A673 (cell line): ENCODE measurements at regions not wholly inside any gene's neighbourhood (a gene's known extent, or its start where the extent isn't known, plus 50 kb on each side); places are given as distances from the start of the nearest gene placed in this dataset.

Source experiments
- CTCF ChIP-seq: fragments of 300-800, 200-600 bp; sonication (generic); conservative IDR thresholded peaks from 2 replicates; pipeline ENCODE4 v1.5.1; 2017; ENCODE audit warnings: low read depth, mild to moderate bottlenecking, antibody characterized with exemption, low read length, moderate library complexity, mixed read lengths
- EZH2 ChIP-seq: fragments of 200-600 bp; sonication (generic); IDR thresholded peaks from 2 replicates; pipeline ENCODE4 v1.6.1; 2017; ENCODE audit warnings: borderline replicate concordance, low read depth, mild to moderate bottlenecking, mixed read lengths, antibody characterized with exemption, low read length; ENCODE audit not compliant: poor library complexity, severe bottlenecking

GRCh38 chr1:193819376-193819775 lies 633.0 kb upstream of the B3GALT2 start:
- TF ChIP-seq CTCF = no peak
- no peak for TF ChIP-seq EZH2
